NCI-H1694 (cell line): ENCODE measurements at regions not wholly inside any gene's neighbourhood (a gene's known extent, or its start where the extent isn't known, plus 50 kb on each side); places are given as distances from the start of the nearest gene placed in this dataset.

Source experiments
- DNase-seq: peaks from one replicate; lab custom pipeline; 2025; lab: John Stamatoyannopoulos, UW

DNA sequence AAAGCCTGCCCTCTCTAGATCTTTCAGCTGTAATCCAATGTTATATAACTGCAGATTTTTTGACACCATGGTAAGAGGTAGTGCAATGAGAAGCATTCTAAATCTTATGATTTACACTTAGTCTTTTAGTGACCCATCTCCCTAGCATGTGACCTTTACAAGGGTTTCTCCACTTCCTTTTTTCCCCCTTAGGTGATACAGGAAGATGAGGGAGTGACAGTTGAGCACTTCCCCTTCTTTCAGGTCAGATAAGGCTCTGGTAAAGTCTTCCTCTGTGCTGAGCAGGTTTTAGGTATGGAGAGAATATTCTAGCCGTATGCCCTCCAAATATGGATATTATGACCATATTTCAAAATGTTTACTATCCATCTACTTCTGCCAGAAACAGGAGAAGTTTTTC is 753.6 kb downstream of the JRKL start:
- DNase-seq = no peak

DNA sequence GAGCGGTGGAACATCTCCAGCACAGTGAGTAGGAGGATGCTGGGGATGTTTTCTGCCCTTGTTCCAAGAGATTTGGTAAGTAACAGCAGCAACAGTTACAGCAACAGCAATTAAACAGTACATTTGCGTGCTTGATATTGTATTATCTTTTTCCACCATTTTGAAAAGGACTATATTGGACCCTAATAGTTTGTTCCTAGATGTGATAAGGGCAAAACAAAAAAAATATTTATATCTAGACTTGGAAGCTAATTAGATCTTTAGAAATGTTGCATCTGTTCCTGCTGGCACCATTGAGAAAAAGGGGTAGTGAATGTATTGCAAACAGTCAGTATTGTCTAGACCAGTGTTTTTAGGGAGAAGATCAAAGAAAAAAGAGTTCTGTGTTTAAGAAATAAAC is 759.9 kb downstream of the JRKL start:
- DNase-seq = no peak

DNA sequence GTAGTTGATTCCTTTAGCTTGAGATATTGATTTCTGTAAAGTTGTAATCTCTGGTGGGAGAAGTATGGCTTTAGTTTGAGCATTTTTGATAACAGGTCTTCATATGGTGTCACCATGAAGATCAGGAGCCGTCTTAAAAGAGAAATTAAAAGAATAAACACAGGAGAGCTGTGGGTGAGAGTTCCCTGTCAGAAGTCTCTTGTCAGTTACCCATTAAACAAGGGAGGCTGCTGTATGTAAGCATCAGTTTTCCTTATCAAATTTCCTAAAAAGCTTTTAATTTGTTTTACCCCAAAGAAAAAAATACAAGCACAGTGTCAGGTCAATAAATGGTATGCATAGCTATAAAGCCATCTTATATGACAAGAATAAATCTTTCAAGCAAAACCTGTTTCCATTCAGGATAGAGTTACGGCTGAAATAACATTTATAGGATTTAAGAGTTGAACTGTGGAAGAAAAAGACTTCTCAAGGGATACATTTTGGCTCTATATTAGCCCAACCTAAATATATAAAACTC is 767.5 kb downstream of the JRKL start:
- DNase-seq = no peak

DNA sequence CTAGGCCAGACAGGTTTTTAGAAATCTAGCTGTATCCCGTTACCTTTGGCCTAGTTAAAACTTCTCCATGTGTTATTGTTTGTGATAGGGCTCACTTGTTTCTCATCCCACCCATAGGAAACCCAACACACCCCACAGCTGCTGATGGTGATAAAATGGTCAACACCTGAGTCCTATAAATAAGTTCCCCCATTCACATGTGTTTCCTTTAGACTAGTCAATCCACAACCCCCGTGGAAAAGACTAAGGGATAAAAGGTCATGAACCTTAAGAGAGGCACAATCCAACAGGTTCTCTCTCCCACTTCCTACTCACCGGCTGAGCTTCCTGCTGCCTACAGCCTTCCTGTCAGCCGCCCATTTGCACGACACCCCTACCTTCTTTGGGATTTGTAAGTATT is 768.4 kb downstream of the JRKL start:
- DNase-seq = no peak

DNA sequence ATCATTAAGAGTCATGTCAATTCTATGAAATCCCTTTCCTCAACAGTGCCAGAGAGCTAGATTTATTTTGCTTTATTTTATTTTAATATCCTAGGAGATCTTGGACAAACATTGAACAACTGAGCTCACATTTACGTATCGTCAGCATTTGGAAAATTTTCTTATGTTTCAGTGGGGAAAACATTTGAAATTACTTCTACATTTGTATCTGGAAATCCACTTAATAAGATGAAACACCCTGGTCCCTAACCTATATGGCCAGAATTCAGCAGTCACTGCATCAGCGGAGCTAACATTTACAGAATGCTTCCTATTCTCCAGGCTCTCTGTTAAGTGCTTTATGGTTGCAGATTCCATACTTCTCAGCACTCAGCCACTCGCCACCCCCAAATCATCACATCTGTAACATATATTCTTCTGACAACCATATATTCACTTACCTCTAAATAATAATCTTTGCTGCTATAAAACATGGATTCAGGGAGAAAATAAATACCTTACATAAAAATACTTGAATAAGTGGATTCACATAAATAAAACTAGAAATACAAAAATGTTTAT is 773.9 kb downstream of the JRKL start:
- no peak for DNase-seq

DNA sequence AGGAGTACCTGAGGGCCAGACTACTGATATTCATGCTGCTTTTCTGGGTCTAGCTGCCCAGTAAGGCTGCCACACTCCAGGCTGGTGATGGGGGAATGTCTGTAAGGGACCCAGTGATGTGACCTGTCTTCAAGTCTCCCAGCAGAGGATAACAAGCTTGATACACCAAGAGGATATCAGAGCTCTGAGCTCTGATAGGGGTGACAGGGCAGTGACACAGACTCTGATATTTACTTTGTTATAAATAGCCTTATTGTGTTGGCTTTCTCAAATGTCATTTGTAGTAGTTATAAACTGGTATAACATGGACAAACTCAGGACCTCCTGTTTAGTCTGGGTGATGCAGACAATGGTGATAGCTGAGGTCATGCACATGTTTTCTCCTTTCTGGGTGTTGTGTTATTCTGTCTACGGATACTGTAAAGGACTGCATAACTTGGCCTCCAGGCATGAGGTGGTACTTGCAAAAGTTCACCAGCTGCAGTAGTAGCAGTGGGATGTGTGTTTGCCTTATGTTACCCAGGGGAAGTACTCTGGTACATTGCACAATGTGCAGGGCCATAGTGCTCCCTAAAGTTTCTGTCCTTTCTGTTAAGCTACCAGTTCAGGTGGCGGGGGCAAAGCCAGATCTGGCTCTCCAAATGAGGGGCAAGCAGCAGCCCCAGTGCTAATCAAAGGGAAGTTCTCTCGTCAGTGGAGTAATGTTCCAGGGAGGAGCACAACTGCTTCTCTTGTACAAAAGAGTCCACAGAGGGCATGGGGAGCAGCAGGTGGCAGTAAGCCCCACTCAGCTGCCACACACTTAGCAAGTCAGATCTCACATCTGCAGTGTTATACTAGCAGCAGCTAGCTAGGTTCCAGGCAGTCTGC is 812.2 kb downstream of the JRKL start:
- no peak for DNase-seq

DNA sequence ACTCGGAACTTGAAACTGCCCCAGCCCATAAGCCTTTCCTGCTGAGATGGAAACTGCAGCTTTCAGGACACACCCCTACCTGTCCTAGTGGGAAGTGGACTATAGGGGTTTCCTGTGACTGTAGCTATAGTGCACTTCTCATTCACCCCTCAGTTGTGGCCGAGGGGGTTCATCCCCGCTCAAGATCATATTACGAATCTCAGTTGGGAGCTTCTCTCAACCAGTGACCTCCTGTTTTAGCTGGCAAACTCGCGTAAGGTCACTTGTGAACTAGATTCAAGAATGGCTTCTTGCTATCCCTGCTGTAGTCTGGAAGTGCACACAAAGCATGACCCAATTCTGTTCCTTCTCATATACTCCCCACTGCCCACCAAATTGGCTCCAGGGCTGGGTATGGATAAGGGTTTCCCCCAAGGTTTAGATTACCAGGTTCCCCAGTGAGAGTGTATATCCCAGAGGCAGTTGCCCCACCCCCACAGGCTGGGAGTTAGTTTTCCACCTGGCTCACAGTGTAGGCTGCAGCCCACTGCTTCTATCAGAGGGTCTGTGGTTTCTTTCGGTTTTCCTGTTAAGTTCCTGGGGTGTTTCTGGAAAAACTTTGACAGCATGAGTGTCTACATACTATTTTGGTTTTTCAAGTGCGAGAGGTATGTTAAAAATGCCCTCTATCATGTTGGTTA is 812.9 kb downstream of the JRKL start:
- DNase-seq = no peak

DNA sequence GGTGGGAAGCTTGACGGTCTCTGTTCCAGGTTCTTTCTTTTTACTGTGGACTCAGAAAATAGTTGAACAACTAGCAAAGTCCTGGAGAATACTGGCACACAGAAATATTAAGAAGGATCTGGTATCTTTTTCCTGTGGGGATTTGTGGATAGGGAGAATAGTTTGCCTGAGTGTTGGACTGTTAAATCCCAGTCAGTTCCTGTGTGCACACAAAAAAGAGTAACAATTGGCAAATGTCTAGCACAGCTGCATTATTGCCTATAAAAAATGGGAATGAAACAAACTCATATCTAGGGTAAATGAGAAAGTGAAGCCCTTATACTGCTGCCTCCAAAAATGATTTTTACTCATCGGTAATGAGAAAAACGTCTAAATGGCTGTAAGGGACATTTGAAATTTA is 828.2 kb downstream of the JRKL start:
- no peak for DNase-seq

DNA sequence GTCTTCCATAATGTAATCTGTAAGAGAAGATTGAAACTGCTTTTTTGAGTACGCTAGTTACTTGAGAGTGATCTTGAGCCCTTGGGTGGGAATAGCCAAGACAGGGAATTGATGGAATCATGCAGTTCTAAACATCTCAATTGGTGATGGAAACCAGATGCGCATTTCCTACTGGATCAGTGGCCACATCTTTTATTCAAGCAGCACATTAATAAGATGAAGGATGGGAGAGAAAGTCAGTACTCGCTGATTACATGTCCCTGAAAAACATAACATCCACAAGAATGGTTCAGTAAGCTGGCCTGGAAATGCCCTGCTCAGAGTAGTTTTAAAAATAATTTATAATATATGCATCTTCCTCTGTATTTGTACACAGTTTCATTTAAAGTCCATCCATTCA is 833.8 kb downstream of the JRKL start:
- no peak for DNase-seq

DNA sequence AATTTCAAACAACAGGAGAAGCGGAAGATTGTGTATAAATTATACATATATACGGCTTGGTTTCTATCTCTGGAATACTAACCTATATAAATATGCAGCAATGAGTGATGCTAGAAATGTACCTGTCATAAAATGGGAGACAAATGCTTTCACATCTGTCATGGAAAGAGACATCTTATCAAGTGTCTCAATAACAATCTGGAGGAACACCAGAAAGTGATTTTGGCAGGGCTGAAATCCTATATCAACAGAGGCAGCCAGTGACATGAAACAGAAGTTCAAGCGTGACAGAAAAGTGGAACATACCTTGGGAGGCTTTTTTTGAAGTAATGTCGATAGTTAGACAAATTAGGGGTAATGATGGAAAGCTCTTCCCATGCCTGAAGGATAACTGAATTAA is 834.6 kb downstream of the JRKL start:
- no peak for DNase-seq

DNA sequence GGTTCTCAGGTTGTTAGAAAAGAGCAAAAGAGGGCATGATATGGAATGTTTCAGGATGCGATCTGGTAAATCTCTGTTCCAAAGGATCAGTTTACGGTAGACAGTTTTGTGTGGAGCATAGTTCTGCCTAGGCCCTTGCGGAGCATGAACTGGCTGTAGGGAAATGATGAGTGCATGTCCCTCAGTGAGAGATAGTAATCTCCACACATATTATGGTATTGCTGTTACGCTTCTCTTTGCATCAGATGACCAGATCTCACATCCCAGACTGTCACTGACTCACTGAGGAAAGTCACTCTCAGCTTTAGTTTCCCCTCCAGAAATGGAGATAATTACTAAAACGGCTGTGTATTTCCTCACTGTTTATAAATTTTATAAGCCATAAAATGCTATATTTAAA is 836.0 kb downstream of the JRKL start:
- no peak for DNase-seq

DNA sequence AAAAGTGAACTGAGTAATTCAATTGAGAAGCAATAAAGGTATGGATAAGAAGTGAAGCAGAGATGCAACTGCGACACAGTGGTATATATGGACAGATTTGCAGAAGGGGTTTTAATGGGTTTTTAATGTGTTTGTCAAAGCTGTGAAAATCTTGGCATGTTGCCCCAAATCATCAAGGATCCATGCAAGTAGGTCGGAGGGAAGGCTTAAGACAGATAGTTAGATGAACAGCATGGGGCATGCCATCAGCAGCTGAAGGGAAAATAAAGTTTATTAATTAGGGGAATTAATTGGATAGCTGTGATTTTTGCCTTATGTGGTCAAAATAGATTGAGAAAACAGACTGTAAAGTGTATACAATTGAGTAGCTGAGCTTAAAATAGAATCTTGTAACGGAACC is 840.1 kb downstream of the JRKL start:
- DNase-seq = no peak

DNA sequence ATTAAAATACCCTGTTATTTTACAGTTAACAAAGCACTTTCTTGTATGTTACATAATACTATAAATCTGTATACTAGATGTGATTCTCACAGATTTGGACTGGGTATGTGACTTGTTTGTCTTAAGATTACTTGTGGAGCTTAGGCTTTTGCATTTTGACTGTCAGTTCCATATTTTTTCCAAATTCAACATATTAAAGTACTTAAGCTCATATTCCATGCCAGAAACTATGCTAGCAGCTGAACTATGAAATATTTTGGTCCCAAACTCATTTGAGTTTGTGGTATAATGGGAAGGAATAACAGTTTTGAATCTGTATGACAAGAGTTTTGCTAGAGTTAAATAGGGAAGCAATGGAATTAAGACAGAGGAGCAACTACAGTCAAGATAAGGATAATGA is 841.4 kb downstream of the JRKL start:
- DNase-seq = no peak

DNA sequence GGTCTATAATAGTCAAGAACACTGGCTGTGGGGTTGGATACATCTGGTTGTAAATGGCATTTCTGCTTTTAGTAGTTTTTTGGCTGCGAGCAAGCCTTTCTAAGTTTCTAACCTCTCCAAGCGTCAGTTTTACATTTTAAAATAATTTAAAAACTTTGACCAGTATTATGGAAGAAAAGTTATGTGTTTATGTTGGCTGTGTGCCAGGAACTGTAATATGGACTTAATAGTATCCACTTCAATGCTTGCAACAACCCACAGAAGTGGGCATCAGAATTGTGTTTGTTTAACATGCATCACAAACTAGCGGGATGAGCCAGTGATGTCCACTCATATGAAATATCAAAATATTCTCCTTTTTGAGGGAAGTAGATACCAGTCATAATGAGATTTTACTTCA is 844.2 kb downstream of the JRKL start:
- no peak for DNase-seq

DNA sequence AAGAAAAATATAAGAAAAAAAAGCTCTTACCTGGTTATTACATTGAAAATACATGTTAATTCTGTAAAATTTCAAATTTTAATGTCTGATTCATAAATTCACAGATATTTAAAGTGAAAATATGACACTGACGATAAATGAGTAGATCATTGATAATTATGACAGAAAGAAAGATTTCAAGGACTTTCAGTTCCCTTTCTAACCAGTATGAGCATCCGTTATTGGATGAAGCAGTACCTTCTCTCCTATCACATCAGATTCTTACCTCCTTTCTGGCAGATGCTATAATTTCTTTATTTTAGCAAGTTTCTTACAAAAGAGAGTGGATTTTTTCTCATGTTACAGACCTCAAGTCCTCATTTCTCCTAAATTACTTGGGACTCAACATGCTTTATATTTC is 847.3 kb downstream of the JRKL start:
- no peak for DNase-seq

DNA sequence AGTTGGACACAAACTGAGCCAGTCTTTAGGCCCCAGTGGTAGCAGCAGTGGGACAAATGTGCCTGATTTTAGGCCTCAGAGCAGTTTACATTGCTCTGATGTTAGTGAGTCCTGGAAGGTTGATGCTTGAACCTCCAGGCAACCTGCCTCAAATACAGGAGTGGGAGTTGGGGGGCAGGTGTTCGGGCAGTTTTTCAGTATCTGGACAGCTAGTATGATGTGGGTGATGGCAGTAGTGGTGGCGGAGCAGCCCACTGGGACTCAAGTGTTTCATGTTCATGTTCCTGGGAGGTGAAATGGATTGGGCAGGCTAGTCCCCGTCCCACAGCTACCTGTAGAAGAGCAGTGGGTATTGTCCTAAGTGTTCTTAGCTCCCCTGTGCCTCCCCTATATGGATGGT is 857.8 kb downstream of the JRKL start:
- no peak for DNase-seq

DNA sequence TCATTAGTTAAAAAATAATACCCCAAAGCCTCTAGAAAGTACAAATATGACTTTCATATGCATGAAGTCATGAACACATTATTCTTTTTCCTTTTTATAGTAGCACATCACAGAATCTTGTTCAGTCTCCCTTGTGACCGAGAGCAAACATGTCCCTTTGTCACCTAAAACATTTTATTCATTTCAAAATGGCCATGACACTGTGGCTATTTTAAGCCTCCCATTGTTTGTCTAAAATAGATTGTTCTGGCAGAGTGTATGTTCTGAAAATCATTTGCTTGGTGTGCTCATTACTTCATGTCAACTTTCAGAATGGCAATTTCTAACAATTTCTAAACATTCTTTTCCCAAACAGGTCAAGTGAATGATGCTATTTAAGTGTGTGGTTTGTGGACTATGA is 865.0 kb downstream of the JRKL start:
- no peak for DNase-seq

DNA sequence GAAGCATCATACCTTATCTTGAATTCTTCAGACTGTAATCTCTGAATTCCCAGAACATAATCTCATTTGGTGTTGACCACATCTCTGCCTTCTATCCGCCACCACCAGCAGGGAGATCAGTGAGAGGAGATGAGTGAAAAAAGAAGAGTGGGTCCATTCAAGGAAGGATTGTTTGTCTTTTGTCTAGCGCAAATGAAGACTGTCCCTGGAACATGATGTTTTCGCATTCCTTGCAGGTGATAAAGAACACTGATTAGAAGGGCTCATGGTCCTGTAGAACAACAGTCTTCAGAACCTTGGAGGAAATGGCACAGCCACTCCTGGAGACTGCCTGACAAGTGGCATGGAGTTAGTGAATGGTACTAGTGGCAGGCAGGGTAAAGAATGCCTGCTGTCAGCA is 869.6 kb downstream of the JRKL start:
- DNase-seq = no peak

DNA sequence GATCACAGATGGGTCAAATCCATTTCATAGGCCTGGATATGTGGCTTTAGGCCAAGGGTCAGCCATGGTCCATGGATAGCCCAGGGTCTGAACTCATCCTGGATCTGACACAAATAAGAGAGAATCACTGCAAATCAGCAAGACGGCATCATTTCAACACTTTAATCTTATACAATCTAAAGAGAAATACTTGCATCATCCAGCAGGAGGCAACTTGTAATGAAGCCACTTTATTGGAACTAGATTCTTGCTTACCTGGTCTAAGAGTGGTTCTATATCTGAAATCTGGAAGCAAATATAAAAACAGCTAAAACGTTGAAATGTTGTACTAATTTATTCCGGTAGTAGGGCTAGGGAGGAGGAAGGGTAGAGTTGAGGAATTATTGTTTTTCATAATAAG is 870.1 kb downstream of the JRKL start:
- no peak for DNase-seq

DNA sequence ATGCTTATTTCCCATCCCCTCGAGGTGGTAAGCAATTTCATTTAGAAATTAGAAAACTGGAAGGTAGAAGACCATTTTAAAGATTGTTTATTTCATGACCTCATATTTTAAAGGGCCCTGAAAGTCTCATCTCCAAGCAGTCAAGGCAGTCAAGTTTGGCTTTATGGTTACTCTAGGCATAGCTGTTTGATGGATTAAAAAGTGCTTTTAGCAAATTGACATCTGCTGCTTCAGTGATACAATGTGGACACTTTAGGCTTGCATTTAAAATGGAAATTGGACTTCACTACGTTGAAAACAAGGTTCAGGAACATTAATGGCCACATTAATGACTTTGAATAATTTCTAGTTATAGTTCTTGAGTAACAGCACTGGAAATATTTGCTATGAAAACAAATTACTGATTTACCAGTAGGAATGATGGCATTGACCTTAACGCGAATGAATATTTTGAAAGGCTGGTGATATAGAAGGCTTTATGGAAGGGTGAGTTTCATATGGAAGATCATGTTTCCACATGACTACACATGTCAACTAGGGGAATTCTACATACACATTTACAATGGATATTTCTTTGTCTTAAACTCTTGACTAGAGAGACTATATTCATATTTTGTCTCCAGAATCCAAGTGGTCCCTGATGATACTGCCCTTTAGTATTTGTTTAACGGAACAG is 873.5 kb downstream of the JRKL start:
- no peak for DNase-seq

DNA sequence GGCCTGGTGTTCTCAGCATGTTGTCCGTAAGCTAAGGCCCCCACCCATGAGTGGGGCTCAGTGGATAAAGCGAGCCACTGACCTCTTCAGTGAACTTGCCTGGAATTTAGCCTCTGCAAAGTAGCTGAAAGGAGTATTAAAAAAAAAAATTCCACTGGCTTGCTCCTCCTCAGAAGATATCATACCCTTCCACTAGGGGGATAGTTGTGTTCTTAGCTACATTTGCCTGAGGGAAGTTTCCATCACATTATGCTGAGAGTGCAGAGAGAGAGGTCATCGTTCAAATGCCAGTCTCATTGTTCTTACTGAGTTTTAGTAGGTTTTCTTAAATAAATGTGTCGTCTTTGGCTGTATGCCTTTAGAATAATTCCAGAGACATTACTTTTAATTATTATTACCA is 879.7 kb downstream of the JRKL start:
- DNase-seq = no peak

DNA sequence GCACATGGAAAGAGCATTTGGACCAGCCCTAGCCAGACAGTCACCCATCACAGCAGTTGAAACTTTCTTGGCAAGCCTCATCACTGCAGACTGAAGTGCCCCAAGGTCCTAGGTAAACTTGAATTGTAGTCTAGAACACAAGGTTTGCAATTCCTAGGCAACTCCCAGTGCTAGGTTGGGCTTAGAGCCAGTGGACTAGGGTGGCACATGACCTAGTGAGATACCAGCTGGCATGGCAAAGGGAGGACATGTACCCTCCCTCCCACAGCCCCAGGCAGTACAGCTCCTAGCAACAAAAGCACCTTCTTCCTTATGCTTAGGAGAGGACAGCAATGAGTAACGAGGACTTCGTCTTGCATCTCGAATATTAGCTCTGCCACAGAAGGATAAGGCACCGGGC is 889.5 kb downstream of the JRKL start:
- DNase-seq = no peak

DNA sequence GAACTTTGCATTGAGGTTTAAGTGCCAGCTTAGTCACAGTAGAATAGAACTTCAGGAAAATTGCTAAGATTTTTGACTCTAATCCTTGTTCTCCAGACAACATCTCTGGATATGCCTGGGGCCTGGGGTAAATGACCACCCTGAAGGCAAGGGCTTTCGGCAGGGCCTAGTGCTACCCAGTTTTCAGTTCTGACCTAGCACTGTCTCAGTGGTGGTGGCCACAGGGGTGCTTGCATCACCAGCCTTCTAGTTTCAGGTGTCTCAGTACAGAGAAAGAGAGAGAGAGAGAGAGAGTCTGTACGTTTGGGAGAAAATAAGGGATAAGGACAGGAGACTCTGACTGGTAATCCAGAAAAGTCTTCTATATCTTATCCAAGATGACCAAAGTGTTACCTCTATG is 890.5 kb downstream of the JRKL start:
- no peak for DNase-seq
